HG02981 (cell line): ENCODE measurements at regions not wholly inside any gene's neighbourhood (a gene's known extent, or its start where the extent isn't known, plus 50 kb on each side); places are given as distances from the start of the nearest gene placed in this dataset.

Source experiments
- ATAC-seq: cut with Tn5 transposase; IDR thresholded peaks from one replicate; pipeline ENCODE4 v1.9.1; 2021; ENCODE audit warnings: mild to moderate bottlenecking, moderate library complexity; ENCODE audit not compliant: unreplicated experiment

- ATAC-seq = no peak
These were observed 59.0 kb upstream of the STXBP6 start for GRCh38 chr14:25108959-25109358.

GRCh38 chr14:25108291-25108690, 58.3 kb upstream of the STXBP6 start:
- no peak for ATAC-seq

- ATAC-seq = no peak
These were observed 53.9 kb upstream of the STXBP6 start for GRCh38 chr14:25103820-25104219.

- ATAC-seq = no peak
These were observed 53.3 kb upstream of the STXBP6 start for GRCh38 chr14:25103271-25103670.

GRCh38 chr14:25102788-25103187, 52.8 kb upstream of the STXBP6 start:
- no peak for ATAC-seq

- ATAC-seq = no peak
These were observed 51.3 kb upstream of the STXBP6 start for GRCh38 chr14:25101276-25101675.
